ENCODE measurements at regions not wholly inside any gene's neighbourhood (a gene's known extent, or its start where the extent isn't known, plus 50 kb on each side); places are given as distances from the start of the nearest gene placed in this dataset.

- H3K9ac ChIP-seq (ENCODE audit: low read length in 2 of 2): no peak overlapping the region
- H3K4me3 ChIP-seq (ENCODE audit: low read length in 2 of 2): no peak overlapping the region
- no peaks in the 10 kb centered on the region for H3K9me3 ChIP-seq (ENCODE audit: control insufficient read depth in 2 of 2, low read length in 2 of 2)
- H3K27me3 ChIP-seq (ENCODE audit: control insufficient read depth in 1 of 2, insufficient read depth in 2 of 2, low read length in 2 of 2): no peaks in the 10 kb centered on the region
- H3K36me3 ChIP-seq (ENCODE audit: control insufficient read depth in 2 of 2, insufficient read depth in 2 of 2, low read length in 2 of 2): no peaks in the 10 kb centered on the region
- no peak overlapping the region for H3K27ac ChIP-seq (ENCODE audit: low read length)
- peaks cover 7% of the 10 kb centered on the region for H3K4me1 ChIP-seq (ENCODE audit: control insufficient read depth, insufficient read depth, low read length)
Measured at GRCh38 chr2:221671515-221671914, 99.4 kb upstream of the EPHA4 start.

DNA sequence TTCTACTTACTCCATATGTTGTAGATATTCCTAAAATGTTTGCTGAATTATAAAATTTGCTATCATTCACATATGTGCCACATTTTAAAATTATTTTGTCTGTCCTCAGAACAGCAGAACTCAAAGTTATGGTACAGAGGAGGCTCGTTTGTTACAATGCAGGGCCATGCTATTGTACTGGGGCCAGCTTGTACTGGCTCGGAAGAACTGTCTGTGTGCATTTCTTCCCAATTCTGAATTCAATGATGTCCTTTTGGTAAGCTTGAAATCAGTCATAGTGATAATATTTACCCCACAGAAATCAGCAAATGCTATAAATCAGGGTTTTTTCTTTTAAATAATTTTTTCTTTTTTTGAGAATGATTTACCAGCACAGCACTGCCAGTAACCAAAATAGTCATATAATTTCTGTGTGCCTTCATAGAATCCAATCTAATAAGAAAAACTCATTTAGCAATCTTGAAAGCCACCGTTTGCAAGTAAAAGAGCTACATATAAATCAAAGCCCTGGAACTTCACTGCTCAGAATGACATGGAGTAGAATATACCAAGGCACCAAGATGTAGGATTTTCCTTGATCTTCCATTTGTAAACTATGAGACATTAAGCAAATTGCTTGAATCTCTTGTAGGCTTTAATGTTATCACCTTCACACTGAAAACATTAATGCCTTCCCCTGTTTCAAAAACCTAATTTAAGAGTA is 90.7 kb upstream of the EPHA4 start:
- no peak overlapping the region for H3K9ac ChIP-seq (ENCODE audit: low read length in 2 of 2)
- H3K27me3 ChIP-seq (ENCODE audit: control insufficient read depth in 1 of 2, insufficient read depth in 2 of 2, low read length in 2 of 2): no peaks in the 10 kb centered on the region
- no peak overlapping the region for H3K27ac ChIP-seq (ENCODE audit: low read length)
- no peaks in the 10 kb centered on the region for H3K9me3 ChIP-seq (ENCODE audit: control insufficient read depth in 2 of 2, low read length in 2 of 2)
- H3K36me3 ChIP-seq (ENCODE audit: control insufficient read depth in 2 of 2, insufficient read depth in 2 of 2, low read length in 2 of 2): no peaks in the 10 kb centered on the region
- no peak overlapping the region for H3K4me3 ChIP-seq (ENCODE audit: low read length in 2 of 2)
- no peaks in the 10 kb centered on the region for H3K4me1 ChIP-seq (ENCODE audit: control insufficient read depth, insufficient read depth, low read length)

GRCh38 chr2:221657806-221658205 is 85.7 kb upstream of the EPHA4 start:
- no peak overlapping the region for H3K27ac ChIP-seq (ENCODE audit: low read length)
- no peaks in the 10 kb centered on the region for H3K4me1 ChIP-seq (ENCODE audit: control insufficient read depth, insufficient read depth, low read length)
- H3K9me3 ChIP-seq (ENCODE audit: control insufficient read depth in 2 of 2, low read length in 2 of 2): no peaks in the 10 kb centered on the region
- no peaks in the 10 kb centered on the region for H3K27me3 ChIP-seq (ENCODE audit: control insufficient read depth in 1 of 2, insufficient read depth in 2 of 2, low read length in 2 of 2)
- no peaks in the 10 kb centered on the region for H3K36me3 ChIP-seq (ENCODE audit: control insufficient read depth in 2 of 2, insufficient read depth in 2 of 2, low read length in 2 of 2)
- no peak overlapping the region for H3K4me3 ChIP-seq (ENCODE audit: low read length in 2 of 2)
- H3K9ac ChIP-seq (ENCODE audit: low read length in 2 of 2): no peak overlapping the region

DNA sequence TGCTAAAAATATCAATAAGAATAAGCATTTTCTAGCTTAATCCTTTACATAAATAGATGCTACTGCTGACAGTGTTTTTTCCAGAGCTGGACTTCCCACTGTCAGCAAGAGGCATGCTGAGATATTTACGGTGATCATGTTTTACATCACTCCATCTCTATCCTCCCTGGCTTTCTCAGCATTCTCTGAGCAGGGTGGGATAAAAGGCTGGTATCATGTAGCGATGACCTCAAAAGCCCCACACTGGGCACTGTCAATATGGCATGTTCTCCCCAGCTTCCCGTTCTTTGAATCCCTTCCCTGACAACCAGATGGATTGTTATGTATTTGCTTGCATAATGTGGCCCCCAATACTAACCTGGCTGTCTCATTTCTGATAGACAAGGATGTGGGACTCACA is 83.2 kb upstream of the EPHA4 start:
- Histone ChIP-seq H3K27ac (ENCODE audit: low read length) (no peak overlapping the region), H3K4me3 (ENCODE audit: low read length in 2 of 2) (no peak overlapping the region), H3K27me3 (ENCODE audit: control insufficient read depth in 1 of 2, insufficient read depth in 2 of 2, low read length in 2 of 2) (no peaks in the 10 kb centered on the region), H3K4me1 (ENCODE audit: control insufficient read depth, insufficient read depth, low read length) (no peaks in the 10 kb centered on the region), H3K36me3 (ENCODE audit: control insufficient read depth in 2 of 2, insufficient read depth in 2 of 2, low read length in 2 of 2) (no peaks in the 10 kb centered on the region), H3K9ac (ENCODE audit: low read length in 2 of 2) (no peak overlapping the region), H3K9me3 (ENCODE audit: control insufficient read depth in 2 of 2, low read length in 2 of 2) (no peaks in the 10 kb centered on the region)

DNA sequence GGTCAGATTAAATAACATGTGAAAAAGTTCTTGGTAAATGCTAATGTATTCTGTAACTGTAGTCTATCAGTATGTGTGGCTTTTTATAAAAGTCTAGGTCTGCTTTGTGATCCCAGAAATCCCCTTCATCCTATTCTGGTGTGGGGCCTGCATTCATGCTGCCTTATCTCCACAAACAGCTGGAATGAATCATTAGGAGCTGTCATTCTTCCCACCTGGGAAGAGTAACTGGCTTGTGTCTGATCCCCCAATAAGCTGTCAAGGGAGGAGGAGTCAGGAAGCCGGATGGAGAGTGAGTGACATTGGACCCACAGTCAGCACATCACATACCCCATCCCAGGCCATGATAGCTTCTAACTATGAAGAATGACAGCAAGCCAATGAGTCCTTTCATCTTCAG is 81.1 kb upstream of the EPHA4 start:
- H3K27ac ChIP-seq (ENCODE audit: low read length): no peak overlapping the region
- H3K4me1 ChIP-seq (ENCODE audit: control insufficient read depth, insufficient read depth, low read length): no peaks in the 10 kb centered on the region
- no peak overlapping the region for H3K4me3 ChIP-seq (ENCODE audit: low read length in 2 of 2)
- H3K9ac ChIP-seq (ENCODE audit: low read length in 2 of 2): no peak overlapping the region
- no peaks in the 10 kb centered on the region for H3K36me3 ChIP-seq (ENCODE audit: control insufficient read depth in 2 of 2, insufficient read depth in 2 of 2, low read length in 2 of 2)
- no peaks in the 10 kb centered on the region for H3K27me3 ChIP-seq (ENCODE audit: control insufficient read depth in 1 of 2, insufficient read depth in 2 of 2, low read length in 2 of 2)
- H3K9me3 ChIP-seq (ENCODE audit: control insufficient read depth in 2 of 2, low read length in 2 of 2): no peaks in the 10 kb centered on the region

DNA sequence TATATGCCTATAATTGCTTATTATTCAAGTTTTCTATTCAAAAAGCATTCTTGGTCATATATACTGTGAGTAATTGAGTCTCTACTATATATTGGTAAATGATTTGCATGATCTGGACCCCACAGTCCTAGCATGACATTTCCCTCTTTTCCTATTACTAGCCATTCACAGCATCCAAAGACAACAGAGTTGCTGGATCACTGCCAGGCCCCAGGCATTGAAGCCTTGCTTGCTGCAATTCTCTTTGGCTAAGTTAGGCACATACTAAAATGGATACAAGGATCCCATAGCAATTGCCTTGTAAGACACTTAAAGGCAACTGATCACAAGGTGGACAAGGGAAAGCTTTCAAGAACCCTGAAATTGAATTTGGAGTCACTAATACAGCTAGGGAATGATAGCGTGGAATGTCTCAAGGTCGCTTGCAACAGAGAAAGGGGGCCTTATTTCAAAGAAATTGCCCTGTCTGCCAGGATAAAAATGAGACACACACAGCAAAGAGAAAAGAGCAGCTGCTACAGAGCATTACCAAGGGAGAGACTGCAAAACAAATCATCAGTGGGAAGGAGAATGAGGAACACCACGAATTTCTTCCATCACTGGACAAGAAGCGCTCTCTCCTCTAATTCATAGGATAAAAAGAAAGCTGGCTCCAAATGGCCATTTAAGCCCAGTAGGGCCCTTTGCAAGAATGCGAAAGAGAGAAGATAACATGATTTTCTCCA is 77.1 kb upstream of the EPHA4 start:
- Histone ChIP-seq H3K27me3 (ENCODE audit: control insufficient read depth in 1 of 2, insufficient read depth in 2 of 2, low read length in 2 of 2) (no peaks in the 10 kb centered on the region), H3K9me3 (ENCODE audit: control insufficient read depth in 2 of 2, low read length in 2 of 2) (no peaks in the 10 kb centered on the region), H3K9ac (ENCODE audit: low read length in 2 of 2) (no peak overlapping the region), H3K27ac (ENCODE audit: low read length) (no peak overlapping the region), H3K4me1 (ENCODE audit: control insufficient read depth, insufficient read depth, low read length) (no peaks in the 10 kb centered on the region), H3K36me3 (ENCODE audit: control insufficient read depth in 2 of 2, insufficient read depth in 2 of 2, low read length in 2 of 2) (no peaks in the 10 kb centered on the region), H3K4me3 (ENCODE audit: low read length in 2 of 2) (no peak overlapping the region)

GRCh38 chr2:221642447-221642846 is 70.3 kb upstream of the EPHA4 start:
- no peaks in the 10 kb centered on the region for H3K4me1 ChIP-seq (ENCODE audit: control insufficient read depth, insufficient read depth, low read length)
- H3K9ac ChIP-seq (ENCODE audit: low read length in 2 of 2): no peak overlapping the region
- no peak overlapping the region for H3K4me3 ChIP-seq (ENCODE audit: low read length in 2 of 2)
- no peaks in the 10 kb centered on the region for H3K36me3 ChIP-seq (ENCODE audit: control insufficient read depth in 2 of 2, insufficient read depth in 2 of 2, low read length in 2 of 2)
- H3K27ac ChIP-seq (ENCODE audit: low read length): no peak overlapping the region
- H3K27me3 ChIP-seq (ENCODE audit: control insufficient read depth in 1 of 2, insufficient read depth in 2 of 2, low read length in 2 of 2): no peaks in the 10 kb centered on the region
- H3K9me3 ChIP-seq (ENCODE audit: control insufficient read depth in 2 of 2, low read length in 2 of 2): no peaks in the 10 kb centered on the region

GRCh38 chr2:221641181-221641871 is 69.2 kb upstream of the EPHA4 start:
- Histone ChIP-seq H3K9ac (ENCODE audit: low read length in 2 of 2) (no peak overlapping the region), H3K4me3 (ENCODE audit: low read length in 2 of 2) (no peak overlapping the region), H3K4me1 (ENCODE audit: control insufficient read depth, insufficient read depth, low read length) (no peaks in the 10 kb centered on the region), H3K27me3 (ENCODE audit: control insufficient read depth in 1 of 2, insufficient read depth in 2 of 2, low read length in 2 of 2) (no peaks in the 10 kb centered on the region), H3K9me3 (ENCODE audit: control insufficient read depth in 2 of 2, low read length in 2 of 2) (no peaks in the 10 kb centered on the region), H3K36me3 (ENCODE audit: control insufficient read depth in 2 of 2, insufficient read depth in 2 of 2, low read length in 2 of 2) (no peaks in the 10 kb centered on the region), H3K27ac (ENCODE audit: low read length) (no peak overlapping the region)

GRCh38 chr2:221640686-221641085 is 68.6 kb upstream of the EPHA4 start:
- Histone ChIP-seq H3K27ac (ENCODE audit: low read length) (no peak overlapping the region), H3K36me3 (ENCODE audit: control insufficient read depth in 2 of 2, insufficient read depth in 2 of 2, low read length in 2 of 2) (no peaks in the 10 kb centered on the region), H3K9ac (ENCODE audit: low read length in 2 of 2) (no peak overlapping the region), H3K4me1 (ENCODE audit: control insufficient read depth, insufficient read depth, low read length) (no peaks in the 10 kb centered on the region), H3K9me3 (ENCODE audit: control insufficient read depth in 2 of 2, low read length in 2 of 2) (no peaks in the 10 kb centered on the region), H3K4me3 (ENCODE audit: low read length in 2 of 2) (no peak overlapping the region), H3K27me3 (ENCODE audit: control insufficient read depth in 1 of 2, insufficient read depth in 2 of 2, low read length in 2 of 2) (no peaks in the 10 kb centered on the region)

DNA sequence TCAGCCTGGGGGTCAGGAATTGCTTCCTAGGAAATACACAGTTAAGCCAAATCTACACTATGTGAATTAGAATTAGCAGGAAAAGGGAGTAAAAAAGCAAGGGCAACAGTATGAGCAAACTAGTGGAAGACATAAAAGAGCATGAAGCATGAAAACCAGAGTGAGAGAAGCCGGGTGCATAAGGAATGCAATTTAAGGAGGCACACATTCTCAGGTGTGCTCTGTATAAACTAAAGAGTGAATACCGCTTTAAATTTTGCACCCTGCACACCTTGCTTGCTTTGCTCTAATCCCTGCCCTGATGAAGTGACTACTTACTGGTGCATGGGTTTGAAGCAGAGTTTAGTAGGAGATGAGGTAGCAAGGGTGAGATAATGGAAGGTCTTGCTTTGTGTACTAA is 65.7 kb upstream of the EPHA4 start:
- no peaks in the 10 kb centered on the region for H3K36me3 ChIP-seq (ENCODE audit: control insufficient read depth in 2 of 2, insufficient read depth in 2 of 2, low read length in 2 of 2)
- no peaks in the 10 kb centered on the region for H3K4me1 ChIP-seq (ENCODE audit: control insufficient read depth, insufficient read depth, low read length)
- no peak overlapping the region for H3K27ac ChIP-seq (ENCODE audit: low read length)
- H3K9ac ChIP-seq (ENCODE audit: low read length in 2 of 2): no peak overlapping the region
- no peak overlapping the region for H3K4me3 ChIP-seq (ENCODE audit: low read length in 2 of 2)
- no peaks in the 10 kb centered on the region for H3K27me3 ChIP-seq (ENCODE audit: control insufficient read depth in 1 of 2, insufficient read depth in 2 of 2, low read length in 2 of 2)
- H3K9me3 ChIP-seq (ENCODE audit: control insufficient read depth in 2 of 2, low read length in 2 of 2): no peaks in the 10 kb centered on the region

GRCh38 chr2:221635949-221636348 is 63.8 kb upstream of the EPHA4 start:
- Histone ChIP-seq H3K4me3 (ENCODE audit: low read length in 2 of 2) (no peak overlapping the region), H3K36me3 (ENCODE audit: control insufficient read depth in 2 of 2, insufficient read depth in 2 of 2, low read length in 2 of 2) (no peaks in the 10 kb centered on the region), H3K27ac (ENCODE audit: low read length) (no peak overlapping the region), H3K9ac (ENCODE audit: low read length in 2 of 2) (no peak overlapping the region), H3K4me1 (ENCODE audit: control insufficient read depth, insufficient read depth, low read length) (no peaks in the 10 kb centered on the region), H3K9me3 (ENCODE audit: control insufficient read depth in 2 of 2, low read length in 2 of 2) (no peaks in the 10 kb centered on the region), H3K27me3 (ENCODE audit: control insufficient read depth in 1 of 2, insufficient read depth in 2 of 2, low read length in 2 of 2) (no peaks in the 10 kb centered on the region)

Measured in stomach smooth muscle (tissue), 2 donors.